GM21723 (cell line): ENCODE measurements at regions not wholly inside any gene's neighbourhood (a gene's known extent, or its start where the extent isn't known, plus 50 kb on each side); places are given as distances from the start of the nearest gene placed in this dataset.
"Not testable (repeated sequence)": the region's sequence is repeated elsewhere in the genome, so short reads cannot be mapped to it uniquely, and the experiment has no call there.

ENCODE experiments used
- ATAC-seq: cut with Tn5 transposase; IDR thresholded peaks from one replicate; pipeline ENCODE4 v1.9.1; 2021; ENCODE audit warnings: mild to moderate bottlenecking, moderate library complexity; ENCODE audit not compliant: unreplicated experiment

DNA sequence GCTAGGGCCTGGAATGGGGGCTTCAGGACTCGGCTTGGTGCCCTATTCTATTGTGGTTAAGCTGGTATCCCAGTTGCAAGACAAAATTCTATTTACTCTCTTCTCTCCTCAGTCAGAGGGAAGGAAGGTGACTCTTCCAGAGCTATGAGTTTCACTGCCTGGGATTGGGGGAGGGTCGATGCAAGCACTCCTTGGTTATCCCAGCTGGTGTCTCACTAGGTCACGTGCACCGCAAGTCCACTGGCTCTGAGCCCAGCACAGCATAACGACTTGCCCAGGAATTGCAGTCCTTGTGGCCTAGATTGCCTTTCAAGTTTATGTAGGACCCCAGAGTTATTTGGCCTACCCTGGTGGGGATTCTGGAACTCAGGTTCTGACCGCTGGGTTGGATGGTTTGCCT, 958.8 kb downstream of the IGSF11 start:
- no peak for ATAC-seq

- ATAC-seq, result no peak
Measured at GRCh38 chr3:118077332-118077731, 957.3 kb downstream of the IGSF11 start.

GRCh38 chr3:118080889-118081288, 953.8 kb downstream of the IGSF11 start:
- ATAC-seq, result no peak

- no peak for ATAC-seq
Measured at GRCh38 chr3:118088696-118089095, 946.0 kb downstream of the IGSF11 start.

GRCh38 chr3:118089563-118089962, 945.1 kb downstream of the IGSF11 start:
- ATAC-seq, result no peak

- no peak for ATAC-seq
Measured at GRCh38 chr3:118097226-118097625, 937.4 kb downstream of the IGSF11 start.

DNA sequence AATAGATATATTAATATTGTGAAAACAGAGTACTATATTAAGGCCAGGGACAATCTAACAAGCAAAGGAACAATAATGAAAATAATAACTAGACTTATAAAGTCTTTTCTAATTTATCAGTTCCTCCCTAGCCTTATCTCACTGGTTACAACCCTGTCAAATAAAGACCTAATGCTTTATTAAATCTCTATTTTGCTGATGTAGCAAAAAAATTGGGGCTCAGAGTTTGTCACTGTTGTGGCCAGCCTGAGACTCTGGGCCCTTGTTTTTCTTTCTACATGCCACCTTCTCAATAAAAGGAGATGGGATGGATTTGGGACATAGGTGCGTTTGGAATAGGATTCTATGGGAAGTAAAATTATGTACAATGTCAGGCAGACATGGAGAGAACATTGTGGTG, 937.0 kb downstream of the IGSF11 start:
- no peak for ATAC-seq

DNA sequence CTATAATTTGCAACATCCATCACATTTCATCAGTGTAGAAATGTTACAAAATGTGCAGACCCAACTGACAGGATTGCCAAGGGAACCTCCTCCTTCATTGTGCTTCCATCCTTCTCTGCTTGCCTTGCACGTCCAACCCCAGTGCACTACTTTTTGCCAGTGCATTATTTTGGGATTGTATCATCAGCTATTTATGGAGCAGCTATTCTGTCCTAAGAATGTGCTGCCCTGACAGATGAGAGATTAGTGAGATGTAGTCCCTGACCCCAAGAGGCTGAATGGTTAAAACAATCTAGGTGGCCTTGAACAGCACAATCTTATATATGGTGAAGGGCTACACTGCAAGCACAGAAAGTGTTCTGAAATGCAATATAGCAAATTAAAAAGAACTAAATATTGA, 935.8 kb downstream of the IGSF11 start:
- no peak for ATAC-seq

DNA sequence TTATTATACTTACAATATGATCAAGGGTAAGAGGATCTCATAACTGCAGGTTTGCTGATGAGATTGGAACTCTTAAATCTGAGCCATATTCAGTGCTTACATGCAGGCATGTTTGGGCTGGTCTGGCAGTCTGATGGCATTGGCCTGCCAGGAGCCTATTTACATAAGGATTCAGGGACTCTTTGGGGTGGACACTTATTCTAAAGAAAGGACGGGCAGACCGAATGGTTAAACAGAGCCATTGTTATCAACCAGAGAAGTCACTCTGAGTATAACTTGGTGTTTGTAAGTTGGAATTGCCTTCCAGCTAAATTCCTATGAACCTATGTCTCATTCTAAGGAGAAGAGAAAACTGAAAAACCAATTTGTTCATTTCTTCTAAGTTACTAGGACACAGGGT, 932.8 kb downstream of the IGSF11 start:
- ATAC-seq, result no peak

DNA sequence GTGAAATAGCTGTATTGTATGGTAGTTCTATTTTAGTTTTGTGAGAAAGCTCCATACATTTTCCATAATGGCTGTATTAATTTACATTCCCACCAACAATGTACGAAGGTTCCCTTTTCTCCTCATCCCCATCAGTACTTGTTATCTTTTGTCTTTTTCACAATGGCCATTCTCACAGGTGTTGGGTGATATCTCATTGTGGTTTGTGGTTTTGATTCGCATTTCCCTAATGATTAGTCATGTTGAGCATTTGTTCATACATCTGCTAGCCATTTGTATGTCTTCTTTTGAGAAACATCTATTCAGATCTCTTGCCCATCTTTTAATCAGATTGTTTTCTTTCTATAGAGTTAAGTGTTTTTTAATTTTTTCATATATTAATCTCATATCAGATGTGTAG, 931.9 kb downstream of the IGSF11 start:
- no peak for ATAC-seq

DNA sequence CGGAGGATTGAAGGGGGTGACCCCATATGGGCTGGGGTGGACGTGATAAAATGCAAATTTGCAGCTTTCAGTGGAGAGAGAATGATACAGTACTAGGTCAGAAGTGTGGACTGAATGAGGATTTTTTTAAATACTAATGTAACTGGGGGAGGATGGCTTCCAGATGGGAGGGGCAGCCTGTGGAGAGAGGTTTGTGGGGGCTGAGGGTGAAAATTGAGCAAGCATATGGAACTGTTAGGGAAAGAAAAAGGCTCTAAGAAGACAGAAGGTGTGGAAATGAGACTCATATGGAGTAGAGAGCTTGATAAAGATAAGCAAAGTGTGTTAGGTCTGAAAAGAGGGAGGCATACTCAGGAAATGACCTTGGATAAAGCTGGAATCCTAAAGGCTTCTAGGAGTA, 926.4 kb downstream of the IGSF11 start:
- no peak for ATAC-seq

GRCh38 chr3:118108769-118109168, 925.9 kb downstream of the IGSF11 start:
- ATAC-seq, result no peak

DNA sequence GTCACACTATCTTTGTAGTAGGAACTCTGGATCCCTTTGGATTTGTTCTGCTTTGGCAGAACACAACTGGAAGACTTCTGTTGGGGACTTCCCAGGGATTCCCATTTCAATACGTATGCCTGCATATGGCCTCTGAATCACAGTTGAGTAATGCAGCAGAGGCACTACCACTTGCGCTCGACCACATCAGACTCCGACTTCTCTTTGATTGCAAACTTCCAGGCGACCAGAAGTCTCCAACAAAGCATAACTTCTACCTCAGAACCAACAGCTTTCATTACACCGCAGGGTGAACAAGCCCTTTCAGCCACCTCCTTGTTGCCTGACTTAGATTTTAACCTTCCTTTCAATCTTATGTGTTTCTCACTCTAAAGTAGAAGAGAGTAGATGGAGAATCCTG, 924.4 kb downstream of the IGSF11 start:
- no peak for ATAC-seq

- no peak for ATAC-seq
Measured at GRCh38 chr3:118116991-118117390, 917.7 kb downstream of the IGSF11 start.

DNA sequence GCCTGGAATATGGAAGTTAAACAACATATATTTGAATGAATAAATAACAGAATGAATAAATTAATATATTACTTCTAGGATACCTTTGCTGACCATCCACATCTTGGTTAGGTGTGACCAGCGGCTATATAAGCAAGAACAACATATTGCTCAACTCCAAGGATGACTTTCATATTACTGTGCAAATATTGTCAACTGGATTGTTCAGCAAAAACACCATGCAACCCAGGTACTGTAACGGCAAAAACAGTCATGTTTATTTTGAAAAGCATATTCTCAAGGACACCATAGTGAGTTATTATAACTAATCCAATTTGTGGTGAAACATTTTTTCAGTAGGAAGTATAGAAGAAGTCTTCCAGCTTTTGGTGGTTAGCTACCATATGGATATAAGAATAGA, 907.9 kb downstream of the IGSF11 start:
- ATAC-seq, result no peak

GRCh38 chr3:118127992-118128391, 906.7 kb downstream of the IGSF11 start:
- ATAC-seq, result no peak

DNA sequence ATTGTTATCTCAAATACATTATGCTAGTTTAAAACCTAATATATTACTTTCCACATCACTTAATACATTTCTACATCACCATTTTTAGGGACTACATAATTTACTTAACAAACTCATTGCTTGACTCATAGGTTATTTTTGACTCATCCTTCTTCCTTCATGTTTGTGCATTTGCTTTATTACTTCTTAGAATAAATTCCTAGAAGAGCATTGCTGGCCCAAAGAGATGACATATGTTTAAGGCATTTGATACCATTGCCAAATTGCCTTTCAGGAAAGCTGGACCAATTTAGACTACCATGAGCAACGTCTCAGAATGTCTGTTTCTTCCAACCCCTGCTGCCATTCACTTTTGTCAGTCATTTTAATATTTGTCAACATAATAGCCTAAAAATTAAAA, 905.8 kb downstream of the IGSF11 start:
- no peak for ATAC-seq

DNA sequence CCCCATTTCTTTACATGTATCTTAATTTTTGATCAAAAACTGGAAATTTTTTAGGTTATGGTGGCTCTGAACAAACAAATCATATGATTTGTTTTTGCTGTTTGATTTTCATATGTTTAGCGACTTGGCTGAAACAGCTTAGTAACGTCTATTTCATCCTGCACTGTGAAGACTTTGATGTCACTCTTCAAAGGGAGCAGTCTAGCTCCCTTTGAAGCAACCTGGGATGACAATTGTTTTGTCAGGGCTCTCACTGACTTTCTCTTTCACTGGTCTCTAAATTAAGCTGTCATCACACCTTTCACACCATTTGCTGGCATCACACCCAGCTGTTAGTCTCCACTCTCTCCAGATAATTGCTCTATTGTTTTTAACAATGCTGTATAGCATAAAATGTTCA, 896.9 kb downstream of the IGSF11 start:
- ATAC-seq, result no peak

DNA sequence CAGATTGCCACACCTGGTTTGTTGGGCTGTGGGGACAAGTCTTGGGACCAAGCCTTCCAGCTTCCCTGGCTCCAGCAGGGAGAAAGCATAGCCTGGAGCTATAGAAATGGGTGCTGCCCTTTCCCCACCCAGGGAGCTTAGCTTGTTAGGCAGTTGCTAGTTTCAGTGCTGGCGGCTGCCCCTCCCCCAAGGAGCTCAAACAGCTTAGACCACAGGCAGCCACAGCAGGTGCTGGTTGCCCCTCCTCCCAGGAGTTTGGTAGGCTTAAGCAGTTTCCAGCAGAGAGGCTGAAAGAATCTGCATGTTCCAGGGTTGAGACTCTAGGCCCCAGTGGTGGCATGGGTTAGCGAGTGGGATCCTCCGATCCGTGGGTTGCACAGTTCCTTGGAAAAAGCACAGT, 889.7 kb downstream of the IGSF11 start:
- ATAC-seq, result no peak

- no peak for ATAC-seq
Measured at GRCh38 chr3:118146658-118147375, 887.8 kb downstream of the IGSF11 start.

GRCh38 chr3:118151164-118151563, 883.5 kb downstream of the IGSF11 start:
- ATAC-seq, result no peak

DNA sequence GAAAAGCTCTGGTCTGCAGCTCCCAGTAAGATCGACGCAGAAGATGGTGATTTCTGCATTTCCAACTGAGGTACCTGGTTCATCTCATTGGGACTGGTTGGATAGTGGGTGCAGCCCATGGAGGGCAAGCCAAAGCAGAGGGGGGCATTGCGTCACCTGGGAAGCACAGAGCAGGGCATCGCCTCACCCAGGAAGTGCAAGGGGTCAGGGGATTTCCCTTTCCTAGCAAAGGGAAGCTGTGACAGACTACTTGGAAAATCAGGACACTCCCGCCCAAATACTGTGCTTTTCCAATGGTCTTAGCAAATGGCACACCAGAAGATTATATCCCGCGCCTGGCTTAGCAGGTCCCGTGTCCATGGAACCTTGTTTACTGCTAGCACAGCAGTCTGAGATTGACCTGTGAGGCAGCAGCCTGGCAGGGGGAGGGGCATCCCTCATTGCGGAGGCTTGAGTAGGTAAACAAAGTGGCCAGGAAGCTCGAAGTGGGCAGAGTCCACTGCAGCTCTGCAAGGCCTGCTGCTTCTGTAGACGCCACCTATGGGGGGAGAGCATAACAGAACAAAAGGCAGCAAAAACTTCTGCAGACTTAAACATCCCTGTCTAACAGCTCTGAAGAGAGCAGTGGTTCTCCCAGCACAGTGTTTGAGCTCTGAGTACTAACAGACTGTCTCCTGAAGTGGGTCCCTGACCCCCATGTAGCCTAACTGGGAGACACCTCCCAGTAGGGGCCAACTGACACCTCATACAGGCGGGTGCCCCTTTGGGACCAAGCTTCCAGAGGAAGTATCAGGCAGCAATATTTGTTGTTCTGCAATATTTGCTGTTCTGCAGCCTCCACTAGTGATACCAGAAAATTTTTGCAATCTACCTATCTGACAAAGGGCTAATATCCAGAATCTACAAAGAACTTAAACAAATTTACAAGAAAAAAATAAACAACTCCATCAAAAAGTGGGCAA, 871.7 kb downstream of the IGSF11 start:
- ATAC-seq, result not testable (repeated sequence)
